GM18511 (cell line): ENCODE measurements at regions not wholly inside any gene's neighbourhood (a gene's known extent, or its start where the extent isn't known, plus 50 kb on each side); places are given as distances from the start of the nearest gene placed in this dataset.
"Not testable (repeated sequence)": the region's sequence is repeated elsewhere in the genome, so short reads cannot be mapped to it uniquely, and the experiment has no call there.

Experiments used
- ATAC-seq: cut with Tn5 transposase; IDR thresholded peaks from one replicate; pipeline ENCODE4 v1.9.1; 2021; ENCODE audit warnings: mild to moderate bottlenecking, moderate library complexity; ENCODE audit not compliant: unreplicated experiment

DNA sequence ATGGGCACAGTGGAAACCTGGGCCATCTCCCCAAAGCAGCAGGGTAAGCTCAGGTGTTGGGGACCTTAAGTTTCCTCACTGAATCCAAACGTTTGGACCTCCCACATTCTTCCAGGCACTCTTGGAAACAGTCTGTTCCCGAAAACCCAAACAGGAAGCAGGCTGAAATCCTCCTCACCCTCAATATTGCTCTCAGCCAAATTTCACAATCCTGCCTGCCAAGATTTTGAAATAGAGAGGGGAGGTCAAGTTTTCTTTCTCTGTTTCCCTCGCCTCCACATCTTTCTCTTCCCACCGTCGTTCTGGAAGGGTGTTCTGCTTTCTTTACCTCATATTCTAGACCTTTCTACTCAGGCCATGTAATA is 392.0 kb upstream of the SASH1 start:
- no peak for ATAC-seq

DNA sequence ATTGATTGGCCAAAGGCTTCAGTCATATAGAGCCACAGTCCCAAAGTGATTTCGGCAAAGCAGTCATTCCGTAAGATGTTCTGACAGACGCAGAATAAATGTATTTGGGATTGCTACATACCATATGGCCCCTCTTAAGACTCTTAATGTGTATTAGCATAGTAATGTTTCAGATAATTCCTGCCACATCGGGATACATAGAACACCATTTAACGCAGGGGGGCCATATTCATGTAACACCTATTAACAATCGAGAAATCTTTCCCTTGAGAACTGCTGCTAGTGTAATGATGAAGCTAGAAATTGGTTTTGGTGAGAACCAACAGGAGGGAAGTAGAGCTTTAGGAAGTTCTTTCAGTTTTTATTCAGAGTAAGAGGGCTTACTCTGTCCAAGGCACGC is 390.9 kb upstream of the SASH1 start:
- no peak for ATAC-seq

DNA sequence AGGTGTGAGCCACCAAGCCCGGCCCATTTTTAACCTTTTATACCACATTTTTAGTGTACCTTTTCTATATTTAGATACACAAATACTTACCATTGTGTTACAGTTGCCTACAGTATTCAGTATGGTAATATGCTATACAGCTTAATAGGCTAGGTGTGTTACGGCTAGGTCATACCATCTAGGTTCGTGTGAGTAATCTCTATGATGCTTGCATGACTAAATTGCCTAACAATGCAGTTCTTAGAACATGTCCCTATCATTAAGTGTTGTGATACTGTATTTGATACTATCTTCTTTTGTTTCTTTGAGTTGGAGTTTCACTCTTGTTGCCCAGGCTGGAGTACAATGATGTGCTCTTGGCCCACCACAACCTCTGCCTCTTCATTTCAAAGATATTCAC is 387.7 kb upstream of the SASH1 start:
- no peak for ATAC-seq

DNA sequence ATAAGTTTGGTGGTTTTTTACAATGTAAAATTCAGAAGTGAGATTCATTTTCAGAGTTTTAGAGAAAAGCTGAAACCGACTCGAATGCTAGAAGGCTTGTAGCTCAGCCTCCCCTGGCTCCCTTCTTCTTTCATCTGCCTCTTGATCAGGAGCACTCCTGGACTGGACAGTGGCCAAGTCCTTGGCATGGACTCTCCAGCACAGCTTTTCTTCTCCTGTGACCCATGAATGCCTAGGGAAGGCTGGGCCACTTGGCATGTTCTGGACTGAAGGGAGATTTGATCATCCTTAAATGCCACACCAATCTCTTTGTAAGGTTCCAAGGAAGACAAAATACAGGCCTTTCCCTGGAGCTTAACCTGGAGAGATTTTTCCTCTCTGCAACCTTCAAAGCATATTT is 384.0 kb upstream of the SASH1 start:
- ATAC-seq: no peak

DNA sequence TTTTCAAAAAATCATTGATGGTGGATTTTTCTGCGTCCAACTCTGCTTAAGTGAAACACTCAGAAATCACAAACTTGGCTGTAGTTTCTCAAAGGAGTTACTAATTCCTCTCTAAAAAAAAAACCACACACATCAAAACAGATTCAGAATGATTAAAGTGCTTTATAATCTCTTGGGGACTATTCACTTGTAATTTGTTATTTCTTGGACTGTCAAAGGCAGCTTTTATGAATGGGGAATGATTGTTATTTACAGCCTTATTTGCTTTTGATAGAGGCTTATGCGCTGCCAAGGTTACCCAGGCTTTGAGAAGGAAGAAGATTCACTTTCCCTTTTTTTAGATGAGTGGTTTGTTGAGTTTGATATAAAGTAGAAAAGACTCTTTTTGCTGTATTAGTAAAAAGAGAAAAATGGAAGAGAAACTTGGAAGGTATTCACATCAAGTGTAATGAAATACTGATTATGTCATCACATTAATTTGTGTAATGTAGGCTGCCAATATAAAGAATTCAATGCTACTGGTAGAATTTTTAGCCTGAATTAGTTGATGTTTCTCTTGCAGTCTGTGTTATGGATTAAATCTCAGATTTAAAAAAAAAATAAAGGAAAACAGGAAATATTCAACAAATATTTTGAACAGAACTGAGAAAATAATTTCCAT is 381.0 kb upstream of the SASH1 start:
- ATAC-seq: no peak

DNA sequence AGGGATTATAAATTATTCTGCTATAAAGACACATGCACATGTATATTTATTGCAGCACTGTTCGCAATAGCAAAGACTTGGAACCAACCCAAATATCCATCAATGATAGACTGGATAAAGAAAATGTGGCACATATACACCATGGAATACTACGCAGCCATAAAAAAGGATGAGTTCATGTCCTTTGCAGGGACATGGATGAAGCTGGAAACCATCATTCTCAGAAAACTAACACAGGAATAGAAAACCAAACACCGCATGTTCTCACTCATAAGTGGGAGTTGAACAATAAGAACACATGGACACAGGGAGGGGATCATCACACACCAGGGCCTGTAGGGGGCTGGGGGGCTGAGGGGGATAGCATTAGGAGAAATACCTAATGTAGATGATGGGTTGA is 377.2 kb upstream of the SASH1 start:
- ATAC-seq: not testable (repeated sequence)

DNA sequence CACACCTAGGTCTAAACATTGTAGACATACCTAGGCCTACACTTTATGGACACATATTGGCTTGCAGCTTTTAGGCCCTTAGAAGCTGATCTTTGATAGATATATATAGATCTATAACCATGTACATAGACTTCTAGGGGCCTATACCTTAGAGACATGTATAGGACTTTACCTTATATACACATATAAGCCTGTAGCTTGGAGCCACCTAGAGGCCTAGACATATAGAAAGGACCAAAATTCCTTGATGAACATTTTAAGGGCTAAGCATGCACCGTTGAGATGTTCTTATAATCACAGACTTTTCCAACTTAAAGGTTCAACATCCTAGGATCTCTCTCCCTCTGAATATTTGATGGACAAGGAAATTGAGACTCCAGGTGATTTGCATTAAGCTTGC is 371.7 kb upstream of the SASH1 start:
- no peak for ATAC-seq

DNA sequence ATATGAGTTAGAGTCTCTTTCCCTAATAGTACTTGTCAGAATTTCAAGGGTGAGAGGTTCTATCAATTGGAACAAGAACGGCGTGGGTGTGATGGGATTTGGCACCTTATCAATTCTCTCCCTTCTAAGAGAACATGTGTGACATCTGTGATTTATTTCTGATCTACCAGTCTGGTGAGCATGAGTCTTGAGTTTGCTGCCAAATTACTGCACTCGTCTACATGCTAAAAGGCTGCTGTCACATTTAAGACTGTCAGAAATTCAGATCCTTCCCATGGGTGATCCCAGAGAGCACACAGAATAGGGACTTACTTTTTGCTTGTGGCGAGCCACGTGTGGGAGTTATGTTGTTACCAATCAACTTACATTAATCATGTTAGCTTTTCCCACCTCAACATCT is 370.2 kb upstream of the SASH1 start:
- ATAC-seq: no peak

DNA sequence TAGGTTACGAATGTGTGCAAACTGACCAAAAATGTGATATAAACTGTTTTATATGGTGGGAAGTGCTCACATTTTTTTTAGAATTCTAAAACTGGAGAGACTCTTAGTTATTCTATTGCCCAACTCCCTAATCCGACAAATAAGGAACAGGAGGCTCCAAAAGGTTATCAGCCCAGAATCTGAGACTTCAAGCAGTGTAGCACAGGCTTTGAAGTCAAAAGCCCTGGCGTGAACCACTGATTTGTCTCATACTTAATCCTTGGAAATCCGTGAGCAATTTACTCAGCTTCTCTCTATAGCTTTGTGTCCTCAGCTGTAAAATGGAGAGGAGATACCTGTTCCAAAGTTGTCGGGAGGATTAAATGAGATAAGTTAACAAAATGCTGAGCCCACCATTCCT is 368.8 kb upstream of the SASH1 start:
- ATAC-seq: no peak

DNA sequence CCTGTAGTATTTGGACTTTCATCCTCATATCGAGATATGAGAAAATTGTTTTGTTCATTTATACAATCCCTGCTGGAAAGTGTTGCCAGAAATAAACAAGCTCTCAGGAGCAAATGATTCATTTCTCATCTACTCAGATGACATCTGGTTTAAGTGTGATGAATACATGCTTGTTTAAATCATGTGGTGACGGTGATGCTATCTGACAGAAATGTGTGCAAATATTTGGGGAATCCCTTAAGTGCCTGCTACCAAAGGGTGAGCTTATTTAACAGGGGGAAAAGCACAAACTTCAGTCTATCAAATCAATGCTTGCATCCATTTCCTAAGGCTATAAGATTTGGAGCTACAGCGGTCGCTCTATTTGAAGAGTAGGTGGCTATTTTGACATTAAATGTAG is 368.3 kb upstream of the SASH1 start:
- no peak for ATAC-seq

DNA sequence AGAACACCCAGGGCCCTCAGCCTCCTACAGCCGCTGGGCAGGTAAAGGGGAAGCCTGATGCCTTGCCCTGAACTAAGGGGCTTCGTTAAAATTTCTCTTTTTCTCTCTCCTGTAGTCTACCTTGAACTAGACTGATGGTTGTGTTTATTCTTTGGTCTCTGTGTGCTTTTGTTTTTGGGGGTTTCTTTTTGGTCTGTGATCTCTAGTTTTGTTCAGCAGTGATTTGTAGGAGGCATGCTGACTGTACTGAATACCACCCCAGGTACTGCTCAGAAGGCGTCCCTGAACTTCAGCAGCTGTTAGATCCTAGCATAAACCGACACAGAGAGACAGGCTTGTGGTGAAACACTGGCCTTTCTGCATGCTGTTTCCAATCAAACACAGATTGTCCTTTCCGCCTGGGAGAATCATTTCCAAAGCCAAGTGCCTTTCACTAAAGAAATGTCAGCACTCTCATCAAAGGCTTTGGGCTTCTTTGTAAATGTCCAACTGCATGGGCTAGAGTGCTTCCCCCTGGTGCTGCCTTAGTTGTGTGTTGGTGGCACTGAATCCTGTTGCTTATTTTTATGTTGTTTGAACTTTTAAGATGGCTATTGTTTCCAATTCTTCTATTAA is 364.7 kb upstream of the SASH1 start:
- ATAC-seq: no peak

DNA sequence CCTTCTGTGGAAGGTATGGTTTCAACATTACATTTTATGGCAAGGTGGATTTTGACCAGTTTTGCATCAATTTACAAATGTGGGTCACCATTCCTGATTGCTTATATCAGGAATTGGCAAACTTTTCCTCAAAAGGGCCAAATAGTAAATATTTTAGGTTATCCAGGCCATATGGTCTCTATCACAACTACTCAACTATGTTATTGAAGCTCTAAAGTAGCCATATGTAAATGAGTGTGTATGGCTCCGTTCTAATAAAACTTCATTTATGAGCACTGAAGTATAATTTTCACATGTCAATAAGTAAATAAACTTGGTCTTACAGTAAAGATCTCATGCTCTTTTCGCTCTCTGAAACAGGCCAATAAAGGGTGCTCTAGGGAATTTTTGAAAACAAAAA is 362.7 kb upstream of the SASH1 start:
- no peak for ATAC-seq

DNA sequence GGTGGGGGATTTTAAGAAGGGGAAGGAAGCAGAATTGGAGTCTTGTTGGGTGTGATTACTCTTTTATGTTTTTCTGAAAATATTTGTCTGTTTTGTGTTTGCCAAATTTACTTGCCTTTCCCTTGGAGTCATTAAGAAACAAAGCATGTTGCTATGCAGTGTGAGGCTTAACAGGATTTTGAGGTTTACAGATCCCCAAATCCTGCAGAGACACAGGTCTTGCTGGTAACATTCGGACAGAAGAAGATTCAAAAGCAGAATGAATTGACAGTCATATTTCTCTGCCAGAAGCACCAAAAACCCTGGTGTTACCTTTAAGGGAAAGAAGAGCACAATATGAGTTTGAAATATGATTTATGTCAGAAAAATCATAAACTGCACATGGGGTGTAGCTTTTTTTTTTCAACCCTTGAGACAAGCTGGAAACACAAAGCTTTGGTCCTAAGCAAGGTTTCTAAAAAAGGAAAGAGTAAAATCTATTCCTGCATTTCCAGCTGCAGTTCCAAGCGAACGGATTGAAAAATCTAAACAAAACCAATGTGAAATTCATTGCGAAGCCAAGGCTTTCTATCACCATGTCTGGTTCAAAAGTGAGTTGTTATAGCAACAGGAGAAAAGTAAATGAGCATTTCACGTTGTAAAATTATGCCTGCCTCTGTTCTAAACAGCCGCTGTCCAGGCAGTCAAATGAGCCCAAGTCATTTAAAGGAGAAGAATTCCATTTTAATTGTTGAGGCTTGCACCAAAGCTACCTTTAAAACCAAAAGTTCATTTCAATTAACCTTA is 358.9 kb upstream of the SASH1 start:
- ATAC-seq: no peak

DNA sequence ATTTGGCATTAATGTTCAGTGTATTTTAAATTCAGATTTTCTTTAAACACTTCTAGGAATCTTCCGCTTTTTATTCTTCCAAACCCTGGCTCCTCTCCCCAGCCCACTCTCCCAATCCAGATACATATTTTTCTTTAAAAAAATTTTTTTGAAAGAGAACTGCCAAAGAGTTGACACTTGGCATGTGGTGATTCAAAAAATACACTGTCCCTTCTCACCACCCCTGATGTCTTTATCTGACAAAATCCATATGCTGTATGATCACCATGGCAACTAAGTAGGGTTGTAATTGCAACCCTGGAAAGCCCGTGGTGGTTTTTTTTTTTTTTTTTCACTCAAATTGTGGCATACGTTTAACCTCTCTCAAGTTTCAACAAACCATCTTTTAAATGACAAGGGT is 355.8 kb upstream of the SASH1 start:
- ATAC-seq: no peak

DNA sequence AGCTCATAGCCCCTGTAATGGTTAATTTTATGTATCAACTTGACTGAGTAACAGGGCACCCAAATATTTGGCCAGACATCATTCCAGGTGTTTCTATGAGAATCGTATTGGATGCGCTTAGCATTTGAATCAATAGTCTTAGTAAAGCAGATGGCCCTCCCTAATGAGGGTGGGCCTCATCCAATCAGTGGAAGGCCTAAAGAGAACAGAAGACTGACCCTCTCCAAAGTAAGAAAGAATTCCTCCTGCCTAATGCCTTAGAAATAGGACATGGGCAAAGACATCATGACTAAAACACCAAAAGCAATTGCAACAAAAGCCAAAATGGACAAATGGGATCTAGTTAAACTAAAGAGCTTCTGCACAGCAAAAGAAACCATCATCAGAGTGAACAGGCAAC is 352.5 kb upstream of the SASH1 start:
- no peak for ATAC-seq

DNA sequence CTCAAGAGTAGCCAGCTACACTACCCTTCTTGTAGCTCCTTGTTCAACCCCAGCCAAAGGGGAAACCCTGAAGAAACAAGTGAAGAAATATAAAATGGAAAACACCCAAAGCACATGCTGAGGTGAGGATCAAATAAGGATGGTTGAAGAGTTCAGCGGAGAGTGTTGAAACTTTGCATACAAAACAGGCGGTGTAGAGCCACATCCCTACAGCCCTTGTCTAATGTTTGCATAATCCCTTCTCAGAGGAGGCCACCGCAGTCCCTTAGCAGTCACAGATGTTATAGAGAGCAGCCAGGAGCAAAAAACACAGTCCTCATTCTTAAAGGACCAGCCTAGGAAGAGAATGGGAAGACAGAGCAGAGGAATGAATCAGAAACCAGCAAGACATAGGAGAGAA is 350.7 kb upstream of the SASH1 start:
- no peak for ATAC-seq

DNA sequence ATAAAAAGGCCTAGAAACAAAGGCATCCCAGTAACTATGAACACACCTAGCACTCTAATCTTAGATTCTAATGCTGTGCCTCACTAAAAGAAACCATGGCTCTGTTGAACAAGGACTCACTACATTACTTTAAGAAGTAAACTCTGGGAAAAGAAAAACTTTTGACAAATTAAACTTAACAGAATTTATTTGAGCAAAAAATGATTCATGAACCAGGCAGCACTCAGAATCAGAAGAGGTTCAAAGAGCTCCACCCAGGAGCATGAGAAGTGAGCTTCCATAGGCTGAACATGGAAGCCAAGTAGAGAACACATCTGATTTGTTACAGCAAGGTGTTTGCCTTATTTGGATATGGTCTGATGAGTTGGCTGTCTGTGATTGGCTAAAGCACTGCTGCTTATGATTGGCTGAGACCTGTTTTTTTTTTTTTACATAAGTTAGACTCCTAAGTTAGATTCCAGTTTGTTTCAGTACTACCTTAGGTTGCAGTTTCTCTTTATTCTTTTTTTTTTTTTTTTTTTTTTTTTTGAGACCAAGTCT is 343.6 kb upstream of the SASH1 start:
- ATAC-seq: no peak

DNA sequence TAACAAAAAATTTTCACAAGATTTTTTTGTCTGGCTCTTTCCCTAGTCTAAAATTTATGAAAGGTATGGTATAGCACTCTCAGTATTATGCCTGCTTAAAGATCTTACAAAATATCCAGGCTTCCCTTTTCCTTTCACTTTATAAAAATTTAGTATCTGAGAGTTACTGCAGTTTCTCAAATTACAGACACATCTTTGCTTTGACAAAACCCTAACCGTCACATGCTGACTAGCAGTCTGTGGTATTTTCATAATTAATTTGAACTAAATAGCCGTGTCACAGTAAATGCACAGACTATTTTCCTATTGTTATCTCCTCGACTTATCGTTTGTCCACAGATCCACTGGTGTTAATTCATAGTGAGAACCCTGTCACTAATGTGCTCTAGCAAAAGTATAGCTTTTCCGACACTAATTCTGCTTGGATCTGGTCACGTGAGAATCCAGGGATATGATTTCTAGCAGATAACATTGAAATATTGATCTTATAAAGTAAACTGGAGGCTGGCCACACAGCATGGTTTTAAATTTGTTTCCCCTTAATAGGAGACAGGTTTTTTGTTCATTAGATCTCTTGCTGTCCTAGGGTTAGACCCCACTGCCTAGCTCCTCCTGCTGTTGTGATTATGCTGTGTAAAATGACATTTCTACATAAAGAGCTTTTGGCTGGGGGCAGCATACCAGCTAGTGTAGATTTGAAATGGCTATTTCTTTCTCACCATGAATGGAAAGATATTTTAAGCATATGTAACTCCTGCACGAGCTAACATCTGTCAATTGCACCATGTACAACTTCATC is 340.6 kb upstream of the SASH1 start:
- ATAC-seq: no peak

DNA sequence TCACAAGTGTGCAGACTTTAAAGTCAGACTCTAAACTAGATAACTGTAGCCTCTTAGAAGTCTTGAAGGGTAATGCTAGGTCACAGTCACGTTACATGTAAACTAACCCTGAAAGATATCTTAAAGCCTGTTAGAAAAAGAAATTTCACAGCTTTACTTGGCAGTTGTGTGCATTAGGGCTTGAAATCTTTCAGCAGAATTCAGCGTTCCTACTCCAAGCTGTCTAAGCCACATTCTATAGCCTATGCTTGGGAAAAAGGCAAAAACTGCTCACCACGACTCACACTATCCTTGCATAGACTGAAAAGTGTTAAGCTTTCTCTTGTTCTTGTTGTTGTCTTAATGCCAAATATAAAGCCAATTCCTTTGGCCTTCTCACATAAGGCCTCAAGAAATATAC is 338.0 kb upstream of the SASH1 start:
- no peak for ATAC-seq

DNA sequence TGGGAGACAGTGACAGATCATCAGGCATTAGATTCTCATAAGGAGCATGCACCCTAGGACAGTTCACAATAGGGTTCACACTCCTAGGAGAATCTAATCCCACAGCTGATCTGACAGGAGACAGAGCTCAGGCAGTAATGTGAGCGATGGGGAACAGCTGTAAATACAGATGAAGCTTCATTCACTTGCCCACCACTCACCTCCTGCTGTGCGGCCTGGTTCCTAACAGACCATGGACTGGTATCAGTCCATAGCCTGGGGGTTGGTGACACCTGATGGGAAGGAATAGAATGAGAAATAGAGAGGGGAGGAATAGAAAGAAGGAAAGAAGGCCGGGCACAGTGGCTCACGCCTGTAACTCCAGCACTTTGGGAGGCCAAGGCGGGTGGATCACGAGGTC is 336.8 kb upstream of the SASH1 start:
- ATAC-seq: no peak

DNA sequence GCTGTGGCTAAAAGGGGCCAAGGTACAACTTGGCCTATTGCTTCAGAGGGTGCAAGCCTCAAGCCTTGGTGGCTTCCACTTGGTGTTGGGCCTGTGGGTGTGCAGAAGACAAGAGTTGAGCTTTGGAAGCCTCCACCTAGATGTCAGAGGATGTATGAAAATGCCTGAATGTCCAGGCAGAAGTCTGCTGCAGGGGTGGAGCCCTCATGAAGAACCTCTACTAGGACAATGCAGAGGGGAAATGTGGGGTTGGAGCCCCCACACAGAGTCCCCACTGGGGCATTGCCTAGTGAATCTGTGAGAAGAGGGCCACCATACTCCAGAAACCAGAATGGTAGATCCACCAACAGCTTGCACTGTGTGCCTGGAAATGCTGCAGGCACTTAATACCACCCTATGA is 332.1 kb upstream of the SASH1 start:
- not testable (repeated sequence) for ATAC-seq
